ENCODE measurements at regions not wholly inside any gene's neighbourhood (a gene's known extent, or its start where the extent isn't known, plus 50 kb on each side); places are given as distances from the start of the nearest gene placed in this dataset.

DNA sequence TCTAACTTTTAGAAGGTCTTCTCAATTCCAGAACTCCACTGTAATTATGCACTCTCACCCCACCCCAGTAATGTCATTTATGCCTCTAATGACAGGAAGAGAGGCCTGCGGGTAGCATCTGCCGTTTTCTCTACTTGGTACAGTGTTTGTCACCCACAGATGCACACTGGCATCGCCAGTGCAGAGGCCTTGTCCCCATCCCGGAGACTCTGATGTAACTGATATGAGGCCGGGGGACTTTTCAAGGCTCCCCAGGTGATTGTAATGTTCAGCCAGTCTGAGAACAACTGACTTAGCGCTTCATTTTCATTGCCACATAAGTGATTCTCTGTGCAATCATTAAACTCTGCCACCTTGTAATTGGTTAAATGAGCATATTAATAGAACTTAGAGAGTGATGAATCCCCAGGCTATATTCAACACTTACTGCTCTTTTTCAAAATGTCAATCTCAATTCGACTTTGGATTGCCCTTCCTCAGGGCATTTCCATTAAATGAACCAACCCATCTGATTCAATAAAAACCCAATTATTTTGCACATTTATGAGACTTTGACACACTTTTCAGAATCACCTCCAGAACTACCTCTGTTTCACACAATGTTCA lies 113.2 kb downstream of the HERPUD2 start:
- H3K27me3 ChIP-seq (ENCODE audit: control insufficient read depth, insufficient read depth, low read length), result no peaks in the 10 kb centered on the region
- TF ChIP-seq, protein P1, sequence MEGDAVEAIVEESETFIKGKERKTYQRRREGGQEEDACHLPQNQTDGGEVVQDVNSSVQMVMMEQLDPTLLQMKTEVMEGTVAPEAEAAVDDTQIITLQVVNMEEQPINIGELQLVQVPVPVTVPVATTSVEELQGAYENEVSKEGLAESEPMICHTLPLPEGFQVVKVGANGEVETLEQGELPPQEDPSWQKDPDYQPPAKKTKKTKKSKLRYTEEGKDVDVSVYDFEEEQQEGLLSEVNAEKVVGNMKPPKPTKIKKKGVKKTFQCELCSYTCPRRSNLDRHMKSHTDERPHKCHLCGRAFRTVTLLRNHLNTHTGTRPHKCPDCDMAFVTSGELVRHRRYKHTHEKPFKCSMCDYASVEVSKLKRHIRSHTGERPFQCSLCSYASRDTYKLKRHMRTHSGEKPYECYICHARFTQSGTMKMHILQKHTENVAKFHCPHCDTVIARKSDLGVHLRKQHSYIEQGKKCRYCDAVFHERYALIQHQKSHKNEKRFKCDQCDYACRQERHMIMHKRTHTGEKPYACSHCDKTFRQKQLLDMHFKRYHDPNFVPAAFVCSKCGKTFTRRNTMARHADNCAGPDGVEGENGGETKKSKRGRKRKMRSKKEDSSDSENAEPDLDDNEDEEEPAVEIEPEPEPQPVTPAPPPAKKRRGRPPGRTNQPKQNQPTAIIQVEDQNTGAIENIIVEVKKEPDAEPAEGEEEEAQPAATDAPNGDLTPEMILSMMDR (IDR thresholded peaks at IDR 0.05; ENCODE audit: borderline replicate concordance, extremely low read depth, insufficient read depth), result no peak
- no peaks in the 10 kb centered on the region for H3K36me3 ChIP-seq (ENCODE audit: control insufficient read depth in 2 of 3, insufficient read depth in 3 of 3, low read length in 3 of 3)
- no peaks in the 10 kb centered on the region for H3K9me3 ChIP-seq (ENCODE audit: control insufficient read depth in 2 of 3, insufficient read depth in 1 of 3, low read length in 3 of 3)
- H3K4me1 ChIP-seq (ENCODE audit: control insufficient read depth in 2 of 3, insufficient read depth in 2 of 3, low read depth in 1 of 3, low read length in 3 of 3), result no peaks in the 10 kb centered on the region
- DNase-seq, result no peak
- intact Hi-C loops (cut with DNase I), result no loop called here
- no peak overlapping the region for H3K9ac ChIP-seq (ENCODE audit: low read length in 3 of 3)
- H3K4me3 ChIP-seq (ENCODE audit: low read length in 3 of 3), result no peak overlapping the region
- H3K27ac ChIP-seq (ENCODE audit: low read depth in 2 of 2, low read length in 2 of 2), result no peak overlapping the region
- FAIRE-seq, result no peak

DNA sequence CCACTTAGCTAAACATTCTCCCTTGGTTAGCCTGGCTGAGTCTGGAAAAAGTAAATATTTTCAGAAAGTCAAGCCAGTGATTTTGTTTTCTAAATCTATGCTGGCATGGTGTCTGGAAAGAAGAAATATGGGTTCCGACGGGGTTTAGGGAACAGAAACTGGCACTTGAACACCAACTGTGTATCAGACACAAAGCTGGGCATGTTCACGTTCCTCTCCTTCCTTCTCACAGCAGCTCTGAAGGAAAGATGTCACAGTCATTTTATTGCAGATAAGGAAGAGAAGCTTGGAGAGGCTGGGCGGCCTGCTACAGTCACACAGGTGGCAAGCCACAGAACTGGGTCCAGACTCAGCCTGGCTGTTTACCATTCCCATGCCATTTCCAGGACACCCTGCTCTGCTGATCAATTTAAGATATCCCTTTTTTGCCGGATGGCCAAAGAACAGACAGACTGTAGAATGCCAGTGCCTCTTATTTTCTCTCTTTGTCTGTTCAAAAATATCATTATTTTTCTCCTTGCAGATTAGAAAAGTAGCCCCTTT lies 118.8 kb downstream of the HERPUD2 start:
- H3K9me3 ChIP-seq (ENCODE audit: control insufficient read depth in 2 of 3, insufficient read depth in 1 of 3, low read length in 3 of 3), result no peaks in the 10 kb centered on the region
- FAIRE-seq (no peak), DNase-seq (no peak)
- no peaks in the 10 kb centered on the region for H3K36me3 ChIP-seq (ENCODE audit: control insufficient read depth in 2 of 3, insufficient read depth in 3 of 3, low read length in 3 of 3)
- TF ChIP-seq, protein P1 (IDR thresholded peaks at IDR 0.05; ENCODE audit: borderline replicate concordance, extremely low read depth, insufficient read depth), result no peak
- H3K27ac ChIP-seq (ENCODE audit: low read depth in 2 of 2, low read length in 2 of 2), result no peak overlapping the region
- no peak overlapping the region for H3K4me3 ChIP-seq (ENCODE audit: low read length in 3 of 3)
- no peaks in the 10 kb centered on the region for H3K27me3 ChIP-seq (ENCODE audit: control insufficient read depth, insufficient read depth, low read length)
- no peak overlapping the region for H3K9ac ChIP-seq (ENCODE audit: low read length in 3 of 3)
- H3K4me1 ChIP-seq (ENCODE audit: control insufficient read depth in 2 of 3, insufficient read depth in 2 of 3, low read depth in 1 of 3, low read length in 3 of 3), result no peaks in the 10 kb centered on the region
- intact Hi-C loops (cut with DNase I), result no loop called here

DNA sequence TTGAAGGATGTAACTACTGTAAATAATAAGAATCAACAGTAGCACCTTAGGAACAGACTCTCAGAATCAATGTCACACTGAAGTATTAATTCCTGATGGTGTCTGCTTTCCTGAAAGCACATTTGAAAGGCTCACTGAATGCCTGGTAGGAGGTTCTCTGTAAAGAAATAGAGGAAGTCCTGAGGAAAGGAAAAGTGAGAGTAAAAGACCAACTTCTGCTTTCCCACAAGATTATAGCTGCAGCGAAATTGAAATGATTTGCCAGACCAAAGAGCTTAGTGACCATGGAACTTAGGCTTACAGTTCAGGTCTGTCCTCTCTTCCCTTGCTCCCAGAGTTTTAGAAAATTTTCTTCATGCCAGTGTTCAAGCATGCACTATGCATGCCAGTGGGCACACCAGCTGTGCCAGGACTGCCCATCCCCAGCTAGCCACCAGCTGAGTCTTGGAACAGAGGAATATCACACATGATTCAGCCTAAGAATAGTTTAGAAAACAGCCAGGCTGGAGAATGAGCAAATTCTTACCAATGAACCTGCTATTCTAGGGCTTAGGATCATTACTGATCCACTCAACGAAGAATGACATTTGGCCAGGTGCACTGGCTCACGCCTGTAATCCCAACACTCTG lies 123.2 kb downstream of the HERPUD2 start:
- Histone ChIP-seq H3K27me3 (ENCODE audit: control insufficient read depth, insufficient read depth, low read length) (no peaks in the 10 kb centered on the region), H3K9me3 (ENCODE audit: control insufficient read depth in 2 of 3, insufficient read depth in 1 of 3, low read length in 3 of 3) (no peaks in the 10 kb centered on the region), H3K36me3 (ENCODE audit: control insufficient read depth in 2 of 3, insufficient read depth in 3 of 3, low read length in 3 of 3) (no peaks in the 10 kb centered on the region), H3K27ac (ENCODE audit: low read depth in 2 of 2, low read length in 2 of 2) (no peak overlapping the region), H3K9ac (ENCODE audit: low read length in 3 of 3) (no peak overlapping the region), H3K4me1 (ENCODE audit: control insufficient read depth in 2 of 3, insufficient read depth in 2 of 3, low read depth in 1 of 3, low read length in 3 of 3) (no peaks in the 10 kb centered on the region), H3K4me3 (ENCODE audit: low read length in 3 of 3) (no peak overlapping the region)
- TF ChIP-seq, protein P1 (IDR thresholded peaks at IDR 0.05; ENCODE audit: borderline replicate concordance, extremely low read depth, insufficient read depth), result no peak
- intact Hi-C loops (cut with DNase I), result no loop called here
- no peak for FAIRE-seq
- no peak for DNase-seq
